Uterus (tissue), 3 donors: ENCODE measurements at regions not wholly inside any gene's neighbourhood (a gene's known extent, or its start where the extent isn't known, plus 50 kb on each side); places are given as distances from the start of the nearest gene placed in this dataset. TPM values are rescaled to one million over a fixed set of nuclear protein-coding genes. Genes with fewer than 3 reads are reported as not detected.

Source experiments
- DNase-seq, 2 donors: peaks; one replicate each; pipeline ENCODE4 v3.0.0-alpha.2; 2019 to 2020
- H3K27ac ChIP-seq, 2 donors: fragments of 200-600 bp; sonication (generic); 1 replicate in 1 of 2; 2 replicates in 1 of 2; pipeline ENCODE4 v1.5.1; 2016 to 2018
- H3K27me3 ChIP-seq, 2 donors: fragments of 200-600 bp; sonication (generic); one replicate each; pipeline ENCODE4 v1.5.1; 2018 to 2019; ENCODE audit warnings: control low read depth in 1 of 2
- H3K36me3 ChIP-seq, 2 donors: fragments of 200-600 bp; sonication (generic); one replicate each; pipeline ENCODE4 v1.5.1; 2019; ENCODE audit warnings: control low read depth in 1 of 2
- H3K4me1 ChIP-seq, 2 donors: fragments of 200-600 bp; sonication (generic); one replicate each; pipeline ENCODE4 v1.5.1; 2018 to 2019; ENCODE audit warnings: control low read depth in 1 of 2
- H3K4me3 ChIP-seq, 2 donors: fragments of 200-600 bp; sonication (generic); 1 replicate in 1 of 2; 2 replicates in 1 of 2; pipeline ENCODE4 v1.5.1; 2018 to 2019; ENCODE audit warnings: mild to moderate bottlenecking in 1 of 2
- H3K9me3 ChIP-seq, 2 donors: fragments of 200-600 bp; sonication (generic); one replicate each; pipeline ENCODE4 v1.5.1; 2019; ENCODE audit warnings: control low read depth in 1 of 2
- POLR2A ChIP-seq, 2 donors: fragments of 450-650 bp; IDR thresholded peaks; one replicate each; pipeline ENCODE4 v1.6.1; 2016; ENCODE audit warnings: antibody characterized with exemption in 2 of 2, mild to moderate bottlenecking in 1 of 2, moderate library complexity in 1 of 2
- intact Hi-C: fragments of 100-400 bp; cut with DNase I; formaldehyde crosslinking; loops from one replicate; pipeline ENCODE4 v1.15.1; 2023; ENCODE audit warnings: low total_unique reads
- small RNA-seq: library from RNA; depleted of rRNA; stranded (forward); fragments of <200 nt; gene quantifications from one replicate; pipeline ENCODE3, GENCODE V24; 2016
- TF ChIP-seq, protein P1 (sequence below), 4 experiments: fragments of 200-600 bp in 2 of 4; fragments of 450-650 bp in 2 of 4; sonication (generic) in 2 of 4; IDR thresholded peaks; one replicate each; pipeline ENCODE4 v1.5.1; 2016 to 2019; ENCODE audit warnings: antibody characterized with exemption in 4 of 4, mild to moderate bottlenecking in 2 of 4, moderate library complexity in 1 of 4
- donor health status: DM: yes; HTN: yes; CAD: no.

DNA sequence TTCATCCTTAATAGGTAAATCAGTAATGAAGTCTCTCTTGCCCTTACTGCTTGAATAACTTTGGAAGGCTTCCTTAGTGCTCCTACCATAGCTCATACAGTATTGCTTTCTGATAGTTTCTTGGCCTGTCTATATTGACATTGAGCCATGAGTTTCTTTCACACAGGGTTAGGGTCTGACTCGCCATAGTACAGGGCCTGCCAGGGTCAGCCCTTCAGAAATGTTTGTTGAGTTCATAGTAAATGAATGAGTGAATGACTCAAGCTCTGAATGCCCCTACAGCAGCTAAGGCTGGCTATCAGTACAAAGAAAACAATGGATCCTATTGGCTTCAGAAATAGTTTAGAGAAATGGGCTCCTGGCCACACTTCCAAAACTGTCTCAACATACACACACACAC lies 65.0 kb upstream of the LRATD1 start:
- no peaks in the 10 kb centered on the region for H3K9me3 ChIP-seq
- H3K27ac ChIP-seq = no peak overlapping the region
- no peaks in the 10 kb centered on the region for H3K27me3 ChIP-seq
- H3K36me3 ChIP-seq = no peaks in the 10 kb centered on the region
- no peak overlapping the region for H3K4me3 ChIP-seq
- intact Hi-C loops = no loop called here
- DNase-seq = no peak
- no peaks in the 10 kb centered on the region for H3K4me1 ChIP-seq
- no peak for TF ChIP-seq POLR2A (IDR thresholded peaks at IDR 0.05)
- TF ChIP-seq, protein P1, sequence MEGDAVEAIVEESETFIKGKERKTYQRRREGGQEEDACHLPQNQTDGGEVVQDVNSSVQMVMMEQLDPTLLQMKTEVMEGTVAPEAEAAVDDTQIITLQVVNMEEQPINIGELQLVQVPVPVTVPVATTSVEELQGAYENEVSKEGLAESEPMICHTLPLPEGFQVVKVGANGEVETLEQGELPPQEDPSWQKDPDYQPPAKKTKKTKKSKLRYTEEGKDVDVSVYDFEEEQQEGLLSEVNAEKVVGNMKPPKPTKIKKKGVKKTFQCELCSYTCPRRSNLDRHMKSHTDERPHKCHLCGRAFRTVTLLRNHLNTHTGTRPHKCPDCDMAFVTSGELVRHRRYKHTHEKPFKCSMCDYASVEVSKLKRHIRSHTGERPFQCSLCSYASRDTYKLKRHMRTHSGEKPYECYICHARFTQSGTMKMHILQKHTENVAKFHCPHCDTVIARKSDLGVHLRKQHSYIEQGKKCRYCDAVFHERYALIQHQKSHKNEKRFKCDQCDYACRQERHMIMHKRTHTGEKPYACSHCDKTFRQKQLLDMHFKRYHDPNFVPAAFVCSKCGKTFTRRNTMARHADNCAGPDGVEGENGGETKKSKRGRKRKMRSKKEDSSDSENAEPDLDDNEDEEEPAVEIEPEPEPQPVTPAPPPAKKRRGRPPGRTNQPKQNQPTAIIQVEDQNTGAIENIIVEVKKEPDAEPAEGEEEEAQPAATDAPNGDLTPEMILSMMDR (IDR thresholded peaks at IDR 0.05) = no peak

DNA sequence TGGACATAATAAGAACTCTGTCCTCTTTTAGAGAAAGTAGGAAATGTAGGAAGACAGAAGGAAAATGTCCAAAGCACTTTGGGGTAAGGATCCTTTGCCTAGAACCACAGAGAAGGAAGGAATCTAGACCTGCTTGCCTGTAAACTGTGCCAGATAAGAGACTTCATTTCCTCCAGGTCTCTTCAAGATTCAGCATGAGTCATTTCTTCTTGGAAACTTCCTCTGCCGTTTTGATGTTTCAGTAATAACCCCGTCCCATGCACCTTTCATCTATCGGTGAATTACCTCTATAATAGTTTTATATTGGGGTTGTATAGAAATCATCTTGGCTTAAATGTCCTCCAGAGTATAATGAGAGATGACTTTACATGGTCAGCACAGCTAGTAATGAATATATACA lies 63.2 kb upstream of the LRATD1 start:
- no peak for DNase-seq
- intact Hi-C loops = no loop called here
- H3K36me3 ChIP-seq = no peaks in the 10 kb centered on the region
- TF ChIP-seq POLR2A (IDR thresholded peaks at IDR 0.05) = no peak
- TF ChIP-seq, protein P1 (IDR thresholded peaks at IDR 0.05) = no peak
- no peaks in the 10 kb centered on the region for H3K9me3 ChIP-seq
- H3K4me1 ChIP-seq = no peaks in the 10 kb centered on the region
- H3K27me3 ChIP-seq = no peaks in the 10 kb centered on the region
- no peak overlapping the region for H3K4me3 ChIP-seq
- H3K27ac ChIP-seq = no peak overlapping the region

DNA sequence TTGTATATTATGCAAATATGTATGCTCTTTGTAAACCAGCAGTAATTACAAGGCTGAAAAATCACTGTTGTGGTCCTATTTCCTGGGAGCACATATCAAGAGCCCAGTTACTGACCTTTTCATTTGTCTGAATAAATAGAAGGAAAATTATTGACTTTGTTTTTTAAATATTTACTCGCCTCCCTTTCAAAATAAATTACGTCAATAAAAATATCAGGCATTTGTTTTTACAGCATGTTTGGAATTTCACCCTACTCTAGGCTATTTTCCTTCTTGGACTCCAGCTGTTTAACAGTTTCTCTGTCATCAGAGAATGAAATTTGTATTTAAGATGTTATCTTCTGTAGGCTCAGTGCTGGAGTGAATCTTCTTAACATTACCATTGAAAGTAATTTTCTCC lies 59.9 kb upstream of the LRATD1 start:
- no peak for DNase-seq
- no peaks in the 10 kb centered on the region for H3K27me3 ChIP-seq
- no peaks in the 10 kb centered on the region for H3K36me3 ChIP-seq
- no peak overlapping the region for H3K27ac ChIP-seq
- intact Hi-C loops = no loop called here
- no peak for TF ChIP-seq POLR2A (IDR thresholded peaks at IDR 0.05)
- TF ChIP-seq, protein P1 (IDR thresholded peaks at IDR 0.05) = no peak
- no peaks in the 10 kb centered on the region for H3K9me3 ChIP-seq
- no peak overlapping the region for H3K4me3 ChIP-seq
- H3K4me1 ChIP-seq = no peaks in the 10 kb centered on the region

DNA sequence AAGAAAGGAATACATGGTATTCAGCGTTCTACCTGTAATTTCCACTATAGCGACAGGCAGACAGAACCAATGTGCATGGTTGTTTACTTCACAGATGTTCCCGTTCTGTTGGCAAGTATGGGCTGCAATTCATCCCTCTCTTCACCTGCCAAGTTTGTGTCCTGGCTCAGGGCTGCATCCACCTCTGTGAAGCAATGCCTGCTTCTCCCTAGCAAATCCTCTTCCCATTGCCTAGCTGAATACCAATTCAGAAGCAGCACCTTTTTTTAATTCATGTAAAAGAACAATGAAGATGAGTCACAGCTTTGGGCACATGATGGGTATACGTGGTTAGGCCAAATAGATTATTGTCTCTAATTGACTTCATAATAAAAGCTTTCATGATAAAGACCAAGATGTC lies 54.7 kb upstream of the LRATD1 start:
- Histone ChIP-seq H3K9me3 (no peaks in the 10 kb centered on the region), H3K27ac (no peak overlapping the region), H3K4me3 (no peak overlapping the region), H3K36me3 (no peaks in the 10 kb centered on the region), H3K27me3 (no peaks in the 10 kb centered on the region), H3K4me1 (no peaks in the 10 kb centered on the region)
- no peak for TF ChIP-seq POLR2A (IDR thresholded peaks at IDR 0.05)
- TF ChIP-seq, protein P1 (IDR thresholded peaks at IDR 0.05) = no peak
- intact Hi-C loops = no loop called here
- no peak for DNase-seq

Small RNA genes lying in the stretch of these regions (small RNA-seq; reads per million reads assigned to genes)
- gene RF00017 (not detected), gene RNU6-1288P (not detected)
